ENCODE measurements at regions not wholly inside any gene's neighbourhood (a gene's known extent, or its start where the extent isn't known, plus 50 kb on each side); places are given as distances from the start of the nearest gene placed in this dataset.

DNA sequence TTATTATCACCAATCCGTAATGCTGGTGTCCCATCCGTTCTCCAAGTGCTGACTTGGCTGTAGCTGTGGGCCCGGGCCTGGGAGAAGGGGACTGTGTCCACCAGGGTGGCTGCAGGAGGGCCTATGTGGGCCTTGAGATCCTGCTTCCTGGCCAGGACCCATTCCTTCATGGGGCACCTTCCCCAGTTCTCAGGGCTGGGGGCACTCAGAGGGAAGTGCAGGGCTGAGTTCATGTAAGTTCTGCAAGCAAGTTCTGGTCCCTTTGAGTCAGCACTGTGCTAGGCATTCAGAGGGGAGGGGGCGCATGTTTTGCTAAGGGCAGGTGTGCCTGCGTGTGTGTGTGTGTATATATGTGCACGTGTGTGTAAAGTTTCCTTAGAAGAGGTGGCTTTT lies 94.0 kb downstream of the GLI2 start:
- DNase-seq, result no peak

DNA sequence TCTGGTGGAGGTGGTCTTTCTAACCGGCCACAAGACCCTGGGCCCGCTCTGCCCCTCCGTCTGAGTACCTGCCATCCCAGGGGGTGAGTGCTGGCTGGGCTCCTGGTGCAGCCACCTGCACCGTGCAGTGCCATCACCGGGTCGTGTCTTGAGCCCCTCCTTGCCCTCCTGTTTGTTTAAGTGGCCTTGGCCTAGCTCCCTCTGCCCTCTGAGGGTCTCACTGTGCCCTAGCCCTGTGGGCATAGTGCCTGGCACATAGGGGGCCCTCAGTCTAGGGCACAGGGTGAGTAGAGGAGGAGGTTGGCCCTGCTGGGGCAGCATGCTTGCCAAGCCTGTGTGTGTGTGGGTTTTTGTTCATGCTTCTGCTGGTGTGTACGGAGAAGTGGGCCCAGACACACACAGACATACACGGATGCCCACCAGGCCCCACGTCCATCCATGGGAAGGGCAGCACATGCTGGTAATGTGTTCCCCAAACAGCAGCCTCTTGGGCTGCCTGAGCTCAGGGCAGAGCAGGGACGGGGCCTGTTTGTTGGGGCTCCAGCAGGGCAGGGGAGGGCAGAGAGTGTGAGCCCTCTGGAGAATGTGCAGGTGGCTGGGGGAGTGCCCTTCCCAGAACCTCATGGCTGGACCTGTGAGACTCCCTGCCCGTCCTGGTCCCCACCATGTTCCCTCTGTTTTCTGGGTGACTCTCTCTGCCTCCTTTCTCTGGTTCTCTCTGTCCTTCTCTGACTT lies 94.6 kb downstream of the GLI2 start:
- DNase-seq, result no peak

DNA sequence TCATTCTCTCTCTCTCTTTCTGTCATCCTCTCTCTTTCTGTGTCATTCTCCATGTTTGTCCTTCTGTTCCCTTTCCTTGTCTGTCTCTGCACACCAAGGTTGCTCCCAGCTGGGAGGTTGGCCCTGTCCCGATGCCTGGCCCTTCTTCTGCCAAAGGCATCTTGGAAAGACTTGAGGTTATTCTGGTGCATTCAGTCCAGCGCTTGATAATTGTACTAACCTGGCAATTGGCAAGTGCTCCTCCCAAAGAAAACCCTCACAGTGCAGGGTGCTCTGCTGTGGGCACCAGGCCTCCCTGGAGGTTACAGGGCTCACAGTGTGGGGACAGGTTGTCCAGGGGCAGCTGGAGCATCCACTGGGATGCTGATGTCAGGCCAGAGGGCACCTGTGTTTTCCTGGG lies 95.4 kb downstream of the GLI2 start:
- no peak for DNase-seq

DNA sequence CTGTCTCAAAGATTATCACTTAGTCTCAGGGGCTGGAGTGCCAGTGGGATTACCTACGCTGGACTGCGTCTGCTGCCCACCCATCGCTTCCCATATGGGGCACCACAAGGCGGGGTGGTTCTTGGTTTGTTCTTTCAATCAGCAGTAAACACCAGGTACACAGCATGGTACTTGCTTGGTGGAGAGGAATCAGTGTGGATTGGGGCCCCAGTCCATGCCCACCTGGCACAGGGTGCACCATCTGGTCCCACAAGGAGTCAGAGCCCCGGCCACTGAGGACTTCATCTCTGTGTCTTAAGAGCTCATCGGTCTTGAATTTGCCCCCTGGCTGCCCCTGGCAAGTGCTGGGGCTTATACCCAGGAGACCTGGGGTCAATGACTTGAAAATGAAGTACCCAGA lies 96.2 kb downstream of the GLI2 start:
- no peak for DNase-seq

DNA sequence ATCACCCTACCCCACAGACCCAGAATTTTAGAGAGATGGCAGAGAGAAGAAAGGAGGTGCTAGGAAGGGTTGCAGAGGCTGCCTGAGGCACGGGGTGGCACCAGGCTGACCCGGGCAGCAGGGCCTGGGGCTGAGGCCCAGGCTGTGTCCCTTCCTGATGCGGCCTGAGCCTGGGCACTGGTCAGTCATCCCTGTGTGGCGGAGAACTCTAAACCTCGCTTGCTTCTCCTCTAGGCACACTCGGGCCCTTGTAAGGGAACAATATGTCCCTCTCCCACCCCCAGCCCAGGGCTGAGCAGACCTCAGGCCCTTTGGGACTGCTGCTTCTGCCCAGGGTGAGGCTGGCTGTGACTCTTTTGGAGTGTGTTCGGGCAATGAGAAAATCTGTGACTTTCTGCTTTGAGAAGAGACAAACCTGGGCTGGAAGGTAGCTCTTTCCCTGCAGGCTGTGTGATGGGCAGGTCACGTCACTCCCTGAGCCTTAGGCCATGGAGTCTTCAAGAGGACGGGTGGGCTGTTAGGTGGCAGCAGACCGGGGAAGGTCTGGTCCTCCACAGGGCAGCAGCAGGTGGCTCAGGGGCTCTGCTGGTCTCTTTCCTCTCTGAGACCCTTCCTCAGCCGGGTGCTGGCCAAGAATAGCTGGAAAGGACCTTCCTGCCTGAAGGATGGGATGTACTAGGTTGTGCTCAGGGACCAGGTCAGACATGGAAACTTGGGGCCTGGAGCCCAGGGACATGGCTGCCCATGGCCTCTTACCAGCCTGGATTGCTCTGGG lies 96.8 kb downstream of the GLI2 start:
- DNase-seq, result no peak

DNA sequence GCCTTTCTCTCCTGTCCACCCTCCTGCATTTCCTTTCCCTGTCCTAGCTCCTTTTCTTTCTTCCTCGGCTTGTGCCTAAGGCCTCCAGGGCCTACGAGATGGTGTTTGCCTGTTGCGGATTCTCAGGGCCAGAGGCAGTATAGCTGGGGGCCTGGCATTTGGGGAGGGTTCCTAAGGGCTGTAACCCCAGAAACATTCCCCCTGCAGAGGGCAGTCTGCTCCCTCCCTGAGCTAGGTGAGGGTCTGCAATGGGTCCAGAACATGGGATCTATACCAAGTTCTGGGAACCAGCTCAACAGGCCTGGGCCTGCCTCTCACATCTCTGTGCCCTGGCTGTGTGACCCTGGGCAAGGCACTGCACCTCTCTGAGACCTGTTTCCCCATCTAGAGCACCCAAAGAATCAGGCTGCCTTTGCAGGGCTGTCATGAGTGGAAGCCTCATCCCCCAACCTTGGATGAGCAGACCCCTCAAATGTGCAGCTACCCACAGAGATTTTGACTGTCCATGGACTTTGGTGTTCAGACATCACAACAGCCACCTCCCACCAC lies 97.5 kb downstream of the GLI2 start:
- no peak for DNase-seq

DNA sequence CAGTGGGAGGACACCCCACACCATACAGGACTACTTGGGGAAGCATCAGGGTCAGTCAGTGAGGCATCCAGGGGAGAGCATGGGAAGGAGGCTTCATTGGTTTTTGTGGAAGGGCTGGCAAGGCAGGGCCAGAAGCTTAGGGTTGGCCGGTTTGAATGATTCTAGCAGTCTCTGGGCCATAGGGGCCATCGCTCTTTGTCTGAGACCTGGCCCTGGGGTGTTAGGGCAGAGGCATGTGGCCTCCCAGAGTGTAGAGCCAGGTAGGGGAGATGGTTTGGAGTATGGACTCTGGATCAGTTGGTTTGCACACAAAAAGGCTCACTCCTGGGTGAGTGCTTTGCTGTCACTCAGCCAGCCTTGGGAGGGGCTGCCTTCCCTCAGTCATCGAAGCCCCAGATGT lies 98.5 kb downstream of the GLI2 start:
- no peak for DNase-seq

DNA sequence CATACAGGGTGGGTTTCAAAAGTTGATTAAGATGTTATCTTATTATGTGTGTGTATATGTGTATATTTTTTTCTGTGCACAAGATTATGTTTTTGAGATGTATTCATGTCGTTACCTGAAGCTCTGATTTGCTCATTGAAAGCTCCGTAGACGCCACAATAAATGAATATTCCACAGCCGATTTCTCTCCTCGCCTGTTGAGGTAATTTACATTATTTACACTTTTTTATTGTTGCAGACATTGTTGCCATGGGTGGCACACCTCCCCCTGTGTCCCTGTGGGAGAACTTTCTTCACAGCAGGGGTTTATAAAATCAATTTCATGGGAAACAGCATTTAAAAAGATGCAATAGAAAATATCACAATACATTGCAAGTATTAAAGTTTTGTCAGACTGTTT lies 100.6 kb downstream of the GLI2 start:
- no peak for DNase-seq

DNA sequence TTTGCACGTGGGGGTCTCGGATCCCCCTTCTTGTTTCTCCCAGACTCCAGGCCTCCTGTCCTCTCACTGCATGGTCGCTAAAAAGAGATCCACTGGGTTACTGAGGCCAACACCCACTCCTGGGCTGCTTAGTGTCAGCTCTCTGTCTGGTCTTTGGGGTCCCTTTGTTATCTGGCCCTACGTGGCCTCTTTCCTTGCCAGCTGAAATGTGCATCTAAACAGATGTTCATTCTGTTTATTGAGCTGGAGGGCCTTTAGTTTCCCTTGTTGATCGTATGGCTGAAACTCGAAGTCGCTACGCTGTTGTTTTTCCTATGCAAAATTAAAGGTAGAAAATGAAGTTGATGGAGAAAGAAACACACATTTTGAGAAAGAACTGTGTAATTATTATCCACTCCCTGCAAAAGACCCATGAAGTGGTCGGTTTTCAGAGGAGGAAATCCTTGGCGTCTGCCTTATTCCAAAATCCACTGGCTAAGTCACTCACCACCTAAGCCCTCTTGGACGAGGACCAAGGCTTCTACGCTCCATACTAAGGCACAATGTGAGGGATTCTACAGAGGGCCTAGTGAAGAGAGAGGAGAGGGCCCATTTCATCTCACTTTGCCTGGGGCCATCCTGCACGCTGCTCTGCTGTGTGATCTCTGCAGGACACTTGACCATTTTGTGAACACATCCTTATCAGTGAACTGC lies 105.3 kb downstream of the GLI2 start:
- DNase-seq, result no peak

DNA sequence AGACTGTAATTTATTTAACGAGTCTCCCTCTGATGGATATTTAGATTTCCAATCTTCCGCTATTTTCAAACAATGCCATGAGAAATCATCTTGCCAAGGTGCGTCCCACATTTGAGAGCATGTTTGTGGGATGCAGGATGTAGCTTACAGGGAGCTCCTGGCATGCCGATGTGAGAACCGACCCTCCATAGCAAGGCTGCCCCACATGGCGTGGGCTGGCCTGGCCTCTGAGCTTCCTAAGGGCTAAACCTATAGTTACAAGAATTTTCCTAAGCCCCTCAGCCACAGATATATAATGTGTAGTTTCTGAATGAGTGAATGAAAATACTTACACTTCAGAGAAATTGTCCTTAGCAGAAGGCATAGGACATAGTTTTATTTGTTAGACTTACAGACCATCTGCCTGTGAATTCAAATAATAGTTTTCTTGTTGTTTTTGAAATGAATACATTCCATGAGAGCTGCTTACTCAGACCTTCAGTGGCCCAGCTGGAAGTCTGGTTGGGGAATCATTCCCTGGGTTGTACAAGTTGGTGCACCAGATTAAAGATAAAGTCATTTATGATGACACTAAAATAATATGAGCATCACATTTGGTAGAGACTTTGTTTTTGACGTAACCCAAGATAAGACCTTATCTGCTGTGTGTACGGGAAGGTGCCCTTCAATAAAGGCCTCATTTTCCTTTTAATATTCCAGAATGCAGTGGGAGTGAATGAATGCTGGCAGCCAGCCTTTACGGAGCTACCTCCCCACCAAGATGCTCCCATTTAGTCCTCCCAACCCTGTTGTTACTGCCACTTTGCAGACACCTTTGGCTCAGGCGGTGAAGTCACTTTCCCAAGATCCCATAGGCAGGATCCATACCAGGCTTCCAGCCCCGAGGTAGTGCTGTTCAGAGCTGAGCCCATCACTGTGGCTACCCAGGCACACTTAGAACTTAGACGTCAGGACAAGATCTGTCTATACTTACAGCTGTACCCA lies 107.1 kb downstream of the GLI2 start:
- no peak for DNase-seq

DNA sequence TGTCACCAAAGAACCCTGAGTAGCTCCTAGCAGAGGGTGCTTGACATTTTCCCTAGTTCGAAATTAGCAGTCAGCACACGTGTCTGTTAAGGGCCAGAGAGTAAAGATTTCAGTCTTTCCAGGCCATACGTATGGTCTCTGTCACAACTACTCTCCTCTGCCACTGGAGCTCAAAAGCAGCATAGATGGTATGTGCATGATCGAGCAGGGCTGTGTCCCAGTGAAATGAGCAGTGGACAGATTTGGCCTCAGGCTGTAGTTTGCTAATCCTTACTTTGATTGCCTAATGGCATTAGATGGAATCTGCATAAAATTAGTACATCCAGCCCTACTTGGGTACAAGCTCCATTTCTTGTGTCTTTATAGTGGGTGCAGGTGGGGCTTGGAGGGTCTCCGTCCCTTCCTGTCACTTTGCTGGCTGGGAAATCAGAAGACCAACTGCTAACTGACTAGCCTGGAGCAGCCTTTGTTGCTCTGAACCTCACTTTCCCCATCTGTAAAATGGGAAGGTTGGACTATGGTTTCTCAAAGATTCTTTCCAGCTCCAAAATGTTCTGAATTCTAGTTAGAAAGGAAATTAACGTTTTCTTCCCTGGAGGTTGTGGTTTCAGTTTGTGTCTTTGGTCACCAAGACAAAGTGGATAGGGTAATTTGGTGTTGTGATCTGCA lies 108.5 kb downstream of the GLI2 start:
- DNase-seq, result no peak

DNA sequence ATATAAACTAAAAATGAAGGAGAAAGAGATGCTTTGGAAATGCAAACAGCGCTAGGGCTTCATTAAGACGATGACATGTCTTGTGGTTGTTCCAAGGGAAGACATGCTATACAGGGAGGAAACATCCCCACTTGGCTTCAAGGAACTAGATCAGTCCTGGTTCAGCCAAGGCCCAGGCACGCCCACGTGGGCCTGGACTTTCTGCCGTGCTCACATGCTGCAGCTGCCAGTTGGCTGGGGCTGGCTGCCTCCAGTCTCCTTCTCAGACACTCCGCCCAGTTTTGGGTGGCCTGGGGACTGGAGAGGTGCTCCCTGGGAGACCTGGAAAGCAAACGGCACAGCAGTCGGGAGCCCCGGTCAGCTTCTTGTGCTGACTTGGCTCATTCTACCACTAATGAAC lies 109.6 kb downstream of the GLI2 start:
- no peak for DNase-seq

DNA sequence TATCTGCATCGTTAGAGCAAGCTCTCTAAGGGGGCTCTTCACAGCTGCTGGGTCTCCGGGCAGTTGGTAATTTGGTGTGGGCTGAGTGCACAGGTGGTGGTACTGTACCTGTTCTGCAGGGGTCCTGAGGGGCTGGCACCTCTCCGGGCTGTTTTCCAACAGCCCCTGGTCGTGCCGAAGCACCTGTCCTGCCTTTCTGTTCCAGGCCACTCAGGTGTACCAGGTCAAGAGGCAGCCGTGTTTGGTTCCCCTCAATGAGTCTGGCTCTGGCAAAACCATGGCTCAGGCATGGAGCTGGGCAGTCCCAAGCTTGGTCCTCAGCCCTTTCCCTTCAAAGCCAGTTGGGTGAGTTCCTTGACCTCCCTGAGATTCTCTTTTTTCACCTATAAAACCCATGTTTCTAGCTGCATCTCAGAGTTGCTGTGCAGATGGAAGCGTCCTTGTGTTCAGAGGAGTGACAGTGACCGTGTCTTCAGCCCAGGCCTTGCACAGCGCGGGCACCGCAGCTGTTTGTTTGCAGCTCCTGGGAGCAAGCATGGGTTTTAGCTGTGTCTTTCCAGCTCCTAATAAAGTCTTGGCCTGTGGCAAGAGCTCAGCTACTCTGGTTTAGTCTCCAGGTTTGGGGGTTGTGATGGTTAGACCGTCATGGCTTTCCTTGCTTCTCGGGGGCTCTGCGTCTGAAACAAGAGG lies 110.9 kb downstream of the GLI2 start:
- peak; percentile 50 for DNase-seq

DNA sequence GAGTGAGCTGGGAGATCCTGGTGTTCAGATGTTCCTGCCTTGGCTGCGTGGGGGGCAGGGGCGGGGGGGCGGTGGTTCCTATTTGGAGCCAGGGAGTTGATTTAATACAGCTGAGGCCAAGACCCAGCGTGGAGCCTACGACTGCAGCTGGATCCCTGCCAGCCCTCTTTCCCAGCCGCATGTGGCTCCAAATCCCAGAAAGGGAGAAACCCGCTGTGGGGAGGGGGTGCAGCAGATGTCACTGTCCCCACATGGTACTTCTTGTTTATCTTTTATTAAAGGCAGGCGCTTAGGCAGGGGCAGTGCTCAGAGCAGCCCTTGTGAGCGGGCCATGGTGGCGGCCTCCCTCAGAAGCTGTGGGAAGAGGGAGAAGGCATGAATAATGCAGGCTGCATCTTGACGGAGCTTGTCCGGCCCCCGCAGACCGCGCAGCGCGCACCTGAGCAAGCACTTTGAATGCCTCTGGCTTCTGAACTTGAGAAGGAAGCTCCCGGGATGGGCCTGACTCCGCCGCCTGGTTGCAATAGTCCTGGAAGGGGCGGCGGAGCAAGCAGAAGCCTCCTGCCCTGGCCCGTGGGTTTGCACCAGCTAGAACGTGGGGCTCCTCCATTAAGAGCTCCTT lies 112.1 kb downstream of the GLI2 start:
- DNase-seq, result peak; percentile 93

DNA sequence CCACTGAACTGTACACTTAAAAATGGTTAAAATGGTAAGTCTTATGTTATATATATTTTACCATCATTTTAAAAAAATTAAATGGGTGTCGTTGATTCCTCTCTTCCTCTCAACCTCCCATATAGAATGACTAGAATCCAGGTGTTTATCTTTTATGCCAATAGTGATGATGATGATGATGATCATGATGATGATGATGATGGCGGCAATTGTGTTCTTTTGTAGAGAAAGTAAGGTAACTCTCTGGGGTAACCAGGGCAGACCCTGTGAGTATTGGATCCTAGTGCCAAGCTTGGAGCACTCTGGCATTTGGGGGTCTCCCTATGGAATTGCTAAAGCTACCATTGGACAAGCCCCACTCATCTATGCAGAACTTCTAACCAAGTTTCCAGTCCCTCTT lies 113.6 kb downstream of the GLI2 start:
- no peak for DNase-seq

DNA sequence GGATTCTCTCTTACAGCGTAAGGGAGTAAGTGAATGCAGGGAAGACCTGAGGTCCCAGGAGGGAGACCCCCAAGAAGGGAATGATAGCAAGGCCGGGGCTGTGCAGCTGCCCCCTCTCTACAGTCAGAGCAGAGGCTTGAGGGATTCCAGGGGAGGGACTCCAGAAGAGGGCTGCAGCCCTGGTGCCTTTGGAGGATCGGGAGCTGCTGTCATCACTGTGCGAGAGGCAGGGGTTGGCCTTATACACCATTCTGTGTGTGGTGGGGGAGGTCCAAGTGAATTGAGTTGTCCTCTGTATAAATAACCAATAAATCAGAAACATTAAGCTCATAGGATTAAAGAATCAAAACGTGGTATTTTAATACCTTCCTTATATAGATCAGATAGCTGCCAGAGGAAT lies 114.9 kb downstream of the GLI2 start:
- DNase-seq, result no peak

DNA sequence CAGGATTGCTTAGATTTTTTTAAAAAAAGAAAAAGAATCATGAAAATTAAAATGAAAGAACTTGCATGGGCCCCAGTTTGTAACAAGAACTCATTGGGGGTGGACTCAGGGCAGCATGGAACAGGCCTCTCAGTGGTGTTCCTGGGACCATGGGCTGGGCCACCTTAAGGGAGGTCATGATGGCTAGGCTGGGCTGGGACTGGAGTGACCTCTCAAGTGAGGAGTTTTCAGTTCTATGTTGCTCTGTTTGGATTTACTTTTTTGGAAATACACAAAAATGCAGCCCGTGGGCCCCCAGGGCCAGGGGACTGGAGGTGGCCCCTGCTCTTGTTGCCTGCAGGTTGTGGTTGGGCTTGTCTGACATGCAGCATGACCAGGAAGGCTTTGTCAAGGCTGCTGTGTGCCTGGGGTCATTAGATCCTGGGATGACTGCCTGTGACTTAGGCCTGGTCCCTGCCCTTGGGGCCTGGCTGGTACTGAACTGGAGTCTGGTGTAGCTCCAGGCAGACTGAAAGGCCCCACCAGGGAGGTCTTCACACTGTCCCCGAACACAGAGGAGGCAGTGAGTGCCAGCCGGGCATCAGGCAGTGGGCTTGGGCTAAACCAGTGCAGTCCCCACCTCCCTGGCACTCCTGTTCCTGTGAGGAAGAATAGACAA lies 115.6 kb downstream of the GLI2 start:
- no peak for DNase-seq

DNA sequence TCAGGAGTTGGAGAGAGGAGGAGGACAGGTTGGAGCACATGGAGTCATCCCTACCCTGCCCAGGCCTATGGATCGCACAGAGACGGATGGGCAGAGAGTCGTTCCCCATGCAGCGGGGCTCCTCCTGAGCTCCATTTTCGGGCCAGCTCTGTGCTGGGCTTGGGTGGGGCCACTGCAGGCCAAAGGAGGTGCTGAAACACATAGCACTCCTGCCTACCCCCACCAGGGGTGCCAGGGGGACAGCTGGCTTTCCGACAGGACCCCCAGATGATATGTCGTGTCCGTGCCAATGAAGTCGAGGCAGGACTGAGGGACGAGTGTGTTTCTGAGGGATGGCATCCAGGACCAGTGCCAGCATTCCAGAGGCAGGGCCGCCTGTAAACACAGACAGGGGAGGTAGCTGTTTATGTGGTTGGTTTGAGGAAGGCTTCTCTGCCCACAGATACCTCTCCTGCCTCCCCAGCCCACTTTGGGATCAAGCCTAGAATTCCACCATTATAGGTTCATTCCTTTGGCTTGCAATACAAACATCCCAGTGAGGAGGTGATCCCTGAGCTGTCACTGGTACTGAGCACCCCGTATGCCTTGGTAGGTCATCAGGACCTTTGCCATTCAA lies 116.6 kb downstream of the GLI2 start:
- DNase-seq, result no peak

DNA sequence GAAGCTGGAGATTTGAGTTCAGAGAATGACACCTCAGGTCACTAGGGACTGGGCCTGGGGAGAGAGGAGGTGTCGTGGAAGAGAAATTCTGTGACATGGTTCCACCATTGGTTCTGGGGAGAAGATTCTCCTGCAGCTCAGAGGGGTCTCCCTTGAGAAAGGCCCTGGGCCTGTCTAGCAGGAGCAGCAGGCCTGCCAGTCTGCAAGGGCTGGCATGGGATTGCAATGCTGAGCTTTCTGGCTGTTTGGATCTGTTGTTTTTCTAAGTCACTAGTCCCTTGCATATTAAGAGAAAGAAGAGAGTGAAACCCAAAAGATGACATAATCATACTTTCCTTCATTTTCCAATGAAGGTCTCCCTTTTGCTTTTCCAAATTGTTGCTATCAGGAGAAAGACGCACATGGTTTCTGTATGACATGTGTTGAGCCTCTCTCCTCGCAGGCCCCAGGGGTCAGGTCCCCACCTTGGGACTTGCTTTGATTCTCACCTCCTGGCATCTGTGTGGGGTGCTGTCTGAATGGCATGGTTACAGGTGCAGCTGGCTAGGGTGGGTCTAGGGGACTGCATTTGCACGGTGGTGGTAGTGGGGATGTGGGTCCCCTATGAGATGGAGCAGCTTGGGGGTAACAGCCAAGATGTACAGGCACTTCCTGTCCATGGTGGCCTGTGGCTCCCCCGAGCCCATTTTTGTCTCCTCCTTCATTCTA lies 117.8 kb downstream of the GLI2 start:
- no peak for DNase-seq

All from NCI-H69 (cell line).